SK-N-SH (cell line): ENCODE measurements at regions not wholly inside any gene's neighbourhood (a gene's known extent, or its start where the extent isn't known, plus 50 kb on each side); places are given as distances from the start of the nearest gene placed in this dataset.

ENCODE experiments used
- CTCF ChIA-PET: fragments of 300-600, 350-600 bp; formaldehyde crosslinking; extraction: SDS; loops from one replicate; lab custom pipeline; 2021; lab: Yijun Ruan, JAX
- POLR2A ChIA-PET: fragments of 350-600 bp; sonication (Branson Sonifier 250); formaldehyde crosslinking; extraction: SDS; loops from one replicate; lab custom pipeline; 2020; ENCODE audit warnings: antibody characterized with exemption, inconsistent platforms; lab: Yijun Ruan, JAX
- DNase-seq: peaks from one replicate; pipeline ENCODE4 v3.0.0; 2012
- H2AFZ ChIP-seq: fragments of 200-600 bp; sonication (generic); 2 replicates; pipeline ENCODE4 v1.8.1; 2016; ENCODE audit warnings: antibody characterized with exemption, mild to moderate bottlenecking, low read depth
- H3F3A ChIP-seq: fragments of 200-600 bp; sonication (generic); replicated peaks from 2 replicates; pipeline ENCODE3; 2016; ENCODE audit warnings: antibody characterized with exemption, mild to moderate bottlenecking; ENCODE audit not compliant: insufficient read depth
- H3K27ac ChIP-seq, 2 experiments: fragments of 200-500 bp in 1 of 2; fragments of 200-600 bp in 1 of 2; sonication (Bioruptor generic) in 1 of 2; sonication (generic), shearing (Covaris generic) in 1 of 2; 2 replicates each; pipeline versions ENCODE4 v1.5.1 to v1.6.1; 2014 to 2016; ENCODE audit warnings: low read depth in 2 of 2, inconsistent platforms in 1 of 2, low read length in 1 of 2, mild to moderate bottlenecking in 1 of 2, mixed read lengths in 1 of 2
- H3K27me3 ChIP-seq: fragments of 200-600 bp; sonication (generic), shearing (Covaris generic); 2 replicates; pipeline ENCODE4 v1.6.1; 2016; ENCODE audit warnings: mixed run types; ENCODE audit not compliant: insufficient read depth
- H3K36me3 ChIP-seq, 2 experiments: fragments of 200-500 bp in 1 of 2; fragments of 200-600 bp in 1 of 2; sonication (Bioruptor generic) in 1 of 2; sonication (generic) in 1 of 2; replicated peaks in 1 of 2; 2 replicates each; pipeline versions ENCODE3 to v1.5.1; 2014 to 2016; ENCODE audit warnings: low read length in 1 of 2, mild to moderate bottlenecking in 1 of 2; ENCODE audit not compliant: insufficient read depth in 2 of 2, control insufficient read depth in 1 of 2
- H3K4me1 ChIP-seq, 2 experiments: fragments of 200-500 bp in 1 of 2; fragments of 200-600 bp in 1 of 2; sonication (Bioruptor generic) in 1 of 2; sonication (generic), shearing (Covaris generic) in 1 of 2; 2 replicates each; pipeline versions ENCODE4 v1.5.1 to v1.6.1; 2014 to 2016; ENCODE audit warnings: low read depth in 1 of 2, low read length in 1 of 2, mixed run types in 1 of 2; ENCODE audit not compliant: insufficient read depth in 2 of 2, control insufficient read depth in 1 of 2
- H3K4me2 ChIP-seq: fragments of 200-600 bp; sonication (generic), shearing (Covaris generic); 2 replicates; pipeline ENCODE4 v1.6.1; 2017; ENCODE audit warnings: mixed run types
- H3K4me3 ChIP-seq, 2 experiments: fragments of 200-500 bp in 1 of 2; fragments of 200-600 bp in 1 of 2; sonication (Bioruptor generic) in 1 of 2; sonication (generic), shearing (Covaris generic) in 1 of 2; 2 replicates each; pipeline versions ENCODE4 v1.5.1 to v1.8.1; 2014 to 2016; ENCODE audit warnings: low read depth in 2 of 2, inconsistent platforms in 1 of 2, low read length in 1 of 2, mild to moderate bottlenecking in 1 of 2, mixed read lengths in 1 of 2, moderate library complexity in 1 of 2
- H3K79me2 ChIP-seq: fragments of 200-600 bp; sonication (generic); 2 replicates; pipeline ENCODE4 v1.8.1; 2017; ENCODE audit warnings: mild to moderate bottlenecking; ENCODE audit not compliant: insufficient read depth
- H3K9ac ChIP-seq: fragments of 200-600 bp; sonication (generic); 2 replicates; pipeline ENCODE4 v1.6.1; 2017; ENCODE audit warnings: mixed run types
- H3K9me2 ChIP-seq: fragments of 200-600 bp; sonication (generic); 2 replicates; pipeline ENCODE4 v1.6.1; 2017; ENCODE audit warnings: mixed run types
- H3K9me3 ChIP-seq: fragments of 200-600 bp; sonication (generic); 2 replicates; pipeline ENCODE4 v1.6.1; 2017; ENCODE audit warnings: mixed run types, mild to moderate bottlenecking, moderate library complexity
- H4K20me1 ChIP-seq: fragments of 200-600 bp; sonication (generic); 2 replicates; pipeline ENCODE4 v1.6.1; 2017; ENCODE audit warnings: mild to moderate bottlenecking, mixed run types; ENCODE audit not compliant: insufficient read depth
- CHD2 ChIP-seq: fragments of 150-350 bp; IDR thresholded peaks from 2 replicates; pipeline ENCODE4 v1.6.1; 2018; ENCODE audit warnings: low read length; ENCODE audit not compliant: partially characterized antibody
- ELF1 ChIP-seq: IDR thresholded peaks from 2 replicates; pipeline ENCODE4 v1.4.0; 2012
- EP300 ChIP-seq, 2 experiments: IDR thresholded peaks; 2 replicates each; pipeline versions ENCODE4 v1.4.0 to v1.6.1; 2012; ENCODE audit warnings: borderline replicate concordance in 1 of 2, low read depth in 1 of 2, low read length in 1 of 2
- FOSL2 ChIP-seq: IDR thresholded peaks from 2 replicates; pipeline ENCODE4 v1.4.0; 2012; ENCODE audit warnings: low read depth, mild to moderate bottlenecking, moderate library complexity, borderline replicate concordance
- GABPA ChIP-seq: IDR thresholded peaks from 2 replicates; pipeline ENCODE4 v1.4.0; 2012; ENCODE audit warnings: low read depth, mild to moderate bottlenecking
- GATA2 ChIP-seq: sonication (generic); formaldehyde crosslinking; IDR thresholded peaks from 2 replicates; pipeline ENCODE4 v1.5.0; 2020; ENCODE audit warnings: mild to moderate bottlenecking, missing genetic modification reagents
- JUND ChIP-seq: IDR thresholded peaks from 2 replicates; pipeline ENCODE4 v1.4.0; 2012
- MXI1 ChIP-seq: IDR thresholded peaks from 2 replicates; pipeline ENCODE4 v1.6.1; 2012; ENCODE audit warnings: mild to moderate bottlenecking, low read depth, low read length, improper control_type of control experiment
- POLR2AphosphoS5 ChIP-seq: IDR thresholded peaks from 2 replicates; pipeline ENCODE4 v1.6.1; 2012; ENCODE audit warnings: low read depth, low read length
- RAD21 ChIP-seq: IDR thresholded peaks from 2 replicates; pipeline ENCODE4 v1.6.1; 2012; ENCODE audit warnings: mild to moderate bottlenecking, low read length
- RFX5 ChIP-seq: IDR thresholded peaks from 2 replicates; pipeline ENCODE4 v1.6.1; 2012; ENCODE audit warnings: mild to moderate bottlenecking, improper control_type of control experiment, low read length
- RXRA ChIP-seq: IDR thresholded peaks from 2 replicates; pipeline ENCODE4 v1.4.0; 2012; ENCODE audit warnings: low read depth, mild to moderate bottlenecking, borderline replicate concordance
- SIN3A ChIP-seq: IDR thresholded peaks from 2 replicates; pipeline ENCODE4 v1.6.1; 2012; ENCODE audit warnings: low read depth, mild to moderate bottlenecking, low read length, moderate library complexity, borderline replicate concordance
- SMC3 ChIP-seq: IDR thresholded peaks from 2 replicates; pipeline ENCODE4 v1.6.1; 2012; ENCODE audit warnings: low read depth, low read length, improper control_type of control experiment
- TAF1 ChIP-seq: IDR thresholded peaks from 2 replicates; pipeline ENCODE4 v1.6.1; 2012; ENCODE audit warnings: low read depth, mild to moderate bottlenecking, low read length, moderate library complexity, borderline replicate concordance
- TEAD4 ChIP-seq: IDR thresholded peaks from 2 replicates; pipeline ENCODE4 v1.4.0; 2012; ENCODE audit warnings: mild to moderate bottlenecking, borderline replicate concordance; ENCODE audit not compliant: insufficient read depth
- WGBS: methylation state at CpG from one replicate; pipeline ENCODE4 v1.1.6; 2017; ENCODE audit warnings: low lambda C conversion rate; 5-methylcytosine and 5-hydroxymethylcytosine counted together
- TF ChIP-seq, protein P1 (sequence below): IDR thresholded peaks from 2 replicates; pipeline ENCODE4 v1.6.1; 2012; ENCODE audit warnings: mild to moderate bottlenecking, low read depth, low read length, moderate library complexity
- TF ChIP-seq, protein P2 (sequence below): IDR thresholded peaks from 2 replicates; pipeline ENCODE4 v1.4.0; 2012; ENCODE audit warnings: low read depth, borderline replicate concordance

DNA sequence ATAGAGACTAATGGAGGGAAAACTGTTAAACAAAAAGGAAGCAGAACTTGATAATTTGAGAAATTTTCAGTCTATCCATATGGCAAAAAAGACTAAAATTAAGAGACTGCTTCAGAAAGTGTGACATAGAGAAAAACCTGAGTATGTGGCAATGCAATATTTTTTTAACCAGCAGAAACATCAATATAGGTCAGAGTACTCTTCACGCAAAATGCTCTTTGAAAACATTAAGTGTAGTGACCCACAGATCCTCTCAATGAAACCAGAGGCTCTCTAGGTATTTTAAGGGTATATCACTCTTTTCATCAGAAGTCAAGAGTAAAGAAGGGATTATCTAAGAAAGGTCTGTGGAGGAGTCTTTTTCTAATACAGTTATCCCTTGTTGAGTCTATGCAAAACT, 1394.8 kb downstream of the DSC3 start:
- TF ChIP-seq TEAD4 (no peak), SIN3A (no peak), GATA2 (CRISPR knock-in tag) (no peak), RFX5 (no peak), RXRA (no peak), MXI1 (no peak), EP300 (IDR thresholded peaks at IDR 0.05; ENCODE audit: borderline replicate concordance in 1 of 2, low read depth in 1 of 2, low read length in 1 of 2) (no peak), TAF1 (no peak), ELF1 (no peak), GABPA (no peak), CHD2 (no peak), RAD21 (no peak), SMC3 (no peak), POLR2AphosphoS5 (no peak)
- TF ChIP-seq, protein P1, sequence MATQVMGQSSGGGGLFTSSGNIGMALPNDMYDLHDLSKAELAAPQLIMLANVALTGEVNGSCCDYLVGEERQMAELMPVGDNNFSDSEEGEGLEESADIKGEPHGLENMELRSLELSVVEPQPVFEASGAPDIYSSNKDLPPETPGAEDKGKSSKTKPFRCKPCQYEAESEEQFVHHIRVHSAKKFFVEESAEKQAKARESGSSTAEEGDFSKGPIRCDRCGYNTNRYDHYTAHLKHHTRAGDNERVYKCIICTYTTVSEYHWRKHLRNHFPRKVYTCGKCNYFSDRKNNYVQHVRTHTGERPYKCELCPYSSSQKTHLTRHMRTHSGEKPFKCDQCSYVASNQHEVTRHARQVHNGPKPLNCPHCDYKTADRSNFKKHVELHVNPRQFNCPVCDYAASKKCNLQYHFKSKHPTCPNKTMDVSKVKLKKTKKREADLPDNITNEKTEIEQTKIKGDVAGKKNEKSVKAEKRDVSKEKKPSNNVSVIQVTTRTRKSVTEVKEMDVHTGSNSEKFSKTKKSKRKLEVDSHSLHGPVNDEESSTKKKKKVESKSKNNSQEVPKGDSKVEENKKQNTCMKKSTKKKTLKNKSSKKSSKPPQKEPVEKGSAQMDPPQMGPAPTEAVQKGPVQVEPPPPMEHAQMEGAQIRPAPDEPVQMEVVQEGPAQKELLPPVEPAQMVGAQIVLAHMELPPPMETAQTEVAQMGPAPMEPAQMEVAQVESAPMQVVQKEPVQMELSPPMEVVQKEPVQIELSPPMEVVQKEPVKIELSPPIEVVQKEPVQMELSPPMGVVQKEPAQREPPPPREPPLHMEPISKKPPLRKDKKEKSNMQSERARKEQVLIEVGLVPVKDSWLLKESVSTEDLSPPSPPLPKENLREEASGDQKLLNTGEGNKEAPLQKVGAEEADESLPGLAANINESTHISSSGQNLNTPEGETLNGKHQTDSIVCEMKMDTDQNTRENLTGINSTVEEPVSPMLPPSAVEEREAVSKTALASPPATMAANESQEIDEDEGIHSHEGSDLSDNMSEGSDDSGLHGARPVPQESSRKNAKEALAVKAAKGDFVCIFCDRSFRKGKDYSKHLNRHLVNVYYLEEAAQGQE: no peak
- no peaks in the 10 kb centered on the region for H3K9me2 ChIP-seq
- H3K79me2 ChIP-seq: no peaks in the 10 kb centered on the region
- no peaks in the 10 kb centered on the region for H4K20me1 ChIP-seq
- no peak overlapping the region for H3K4me3 ChIP-seq
- 95% methylated on average over 1 of the region's 1 CpG for WGBS
- H3K4me1 ChIP-seq: no peaks in the 10 kb centered on the region
- ChIA-PET POLR2A (no interaction called here), CTCF (no interaction called here)
- no peak overlapping the region for H2AFZ ChIP-seq
- peaks cover 4% of the 10 kb centered on the region for H3F3A ChIP-seq
- no peaks in the 10 kb centered on the region for H3K27me3 ChIP-seq
- H3K9me3 ChIP-seq: no peaks in the 10 kb centered on the region
- H3K4me2 ChIP-seq: no peak overlapping the region
- no peak overlapping the region for H3K9ac ChIP-seq
- no peaks in the 10 kb centered on the region for H3K36me3 ChIP-seq
- no peak overlapping the region for H3K27ac ChIP-seq
- no peak for DNase-seq

GRCh38 chr18:29644276-29644675, 1398.3 kb downstream of the DSC3 start:
- H3K27me3 ChIP-seq: no peaks in the 10 kb centered on the region
- H4K20me1 ChIP-seq: no peaks in the 10 kb centered on the region
- no peak overlapping the region for H3K4me3 ChIP-seq
- H2AFZ ChIP-seq: 0 out of 2 replicates have a peak overlapping the region, but pooled peaks have one; percentile 8
- POLR2A ChIA-PET: no interaction called here
- no peak for DNase-seq
- no peaks in the 10 kb centered on the region for H3K9me2 ChIP-seq
- no peaks in the 10 kb centered on the region for H3K9me3 ChIP-seq
- H3K27ac ChIP-seq: 0 out of 4 replicates have a peak overlapping the region, but pooled peaks of 1 of the 2 experiments have one; percentile 18
- no peaks in the 10 kb centered on the region for H3K36me3 ChIP-seq
- no peaks in the 10 kb centered on the region for H3K4me1 ChIP-seq
- TF ChIP-seq FOSL2 (peak; percentile 61; the same call in 1 of the 2 replicates), GABPA (no peak), JUND (peak; percentile 20; the same call in 1 of the 2 replicates)
- TF ChIP-seq, protein P2, sequence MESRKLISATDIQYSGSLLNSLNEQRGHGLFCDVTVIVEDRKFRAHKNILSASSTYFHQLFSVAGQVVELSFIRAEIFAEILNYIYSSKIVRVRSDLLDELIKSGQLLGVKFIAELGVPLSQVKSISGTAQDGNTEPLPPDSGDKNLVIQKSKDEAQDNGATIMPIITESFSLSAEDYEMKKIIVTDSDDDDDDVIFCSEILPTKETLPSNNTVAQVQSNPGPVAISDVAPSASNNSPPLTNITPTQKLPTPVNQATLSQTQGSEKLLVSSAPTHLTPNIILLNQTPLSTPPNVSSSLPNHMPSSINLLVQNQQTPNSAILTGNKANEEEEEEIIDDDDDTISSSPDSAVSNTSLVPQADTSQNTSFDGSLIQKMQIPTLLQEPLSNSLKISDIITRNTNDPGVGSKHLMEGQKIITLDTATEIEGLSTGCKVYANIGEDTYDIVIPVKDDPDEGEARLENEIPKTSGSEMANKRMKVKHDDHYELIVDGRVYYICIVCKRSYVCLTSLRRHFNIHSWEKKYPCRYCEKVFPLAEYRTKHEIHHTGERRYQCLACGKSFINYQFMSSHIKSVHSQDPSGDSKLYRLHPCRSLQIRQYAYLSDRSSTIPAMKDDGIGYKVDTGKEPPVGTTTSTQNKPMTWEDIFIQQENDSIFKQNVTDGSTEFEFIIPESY: no peak
- no peak overlapping the region for H3K9ac ChIP-seq
- CTCF ChIA-PET: no interaction called here
- H3K4me2 ChIP-seq: no peak overlapping the region
- peaks cover 4% of the 10 kb centered on the region for H3F3A ChIP-seq
- no peaks in the 10 kb centered on the region for H3K79me2 ChIP-seq
